ENCODE measurements at regions not wholly inside any gene's neighbourhood (a gene's known extent, or its start where the extent isn't known, plus 50 kb on each side); places are given as distances from the start of the nearest gene placed in this dataset.
"Not testable (repeated sequence)": the region's sequence is repeated elsewhere in the genome, so short reads cannot be mapped to it uniquely, and the experiment has no call there.

DNA sequence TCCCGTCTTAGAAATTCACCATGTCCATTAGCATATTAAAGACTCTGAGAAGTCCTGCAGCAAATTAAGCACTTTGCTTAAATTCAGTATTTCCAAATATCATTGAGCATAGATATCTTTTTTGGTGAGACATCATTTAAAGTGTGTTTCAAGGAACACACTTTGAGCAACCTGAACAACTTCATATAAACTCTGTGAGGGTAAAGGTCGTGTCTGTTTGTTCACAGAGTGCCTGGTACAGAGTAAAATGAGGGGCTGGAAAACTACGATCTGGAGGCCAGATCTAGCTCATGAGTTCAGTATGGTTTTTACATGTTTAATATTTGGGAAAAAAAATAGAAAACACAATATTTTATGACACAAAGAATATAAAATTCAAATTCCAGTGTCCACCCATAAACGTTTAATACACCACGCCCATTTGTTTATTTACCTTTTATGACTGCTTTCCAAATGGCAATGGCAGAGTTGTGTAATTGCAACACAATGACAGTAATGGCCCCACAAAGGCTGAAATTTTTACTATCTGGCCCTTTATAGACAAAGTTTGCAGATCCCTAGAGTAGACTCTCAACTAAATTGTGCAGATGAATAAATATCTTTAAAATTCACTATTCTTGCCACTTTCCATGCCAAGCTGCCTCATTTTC is 67.4 kb downstream of the SNTN start:
- TF ChIP-seq, protein P1, sequence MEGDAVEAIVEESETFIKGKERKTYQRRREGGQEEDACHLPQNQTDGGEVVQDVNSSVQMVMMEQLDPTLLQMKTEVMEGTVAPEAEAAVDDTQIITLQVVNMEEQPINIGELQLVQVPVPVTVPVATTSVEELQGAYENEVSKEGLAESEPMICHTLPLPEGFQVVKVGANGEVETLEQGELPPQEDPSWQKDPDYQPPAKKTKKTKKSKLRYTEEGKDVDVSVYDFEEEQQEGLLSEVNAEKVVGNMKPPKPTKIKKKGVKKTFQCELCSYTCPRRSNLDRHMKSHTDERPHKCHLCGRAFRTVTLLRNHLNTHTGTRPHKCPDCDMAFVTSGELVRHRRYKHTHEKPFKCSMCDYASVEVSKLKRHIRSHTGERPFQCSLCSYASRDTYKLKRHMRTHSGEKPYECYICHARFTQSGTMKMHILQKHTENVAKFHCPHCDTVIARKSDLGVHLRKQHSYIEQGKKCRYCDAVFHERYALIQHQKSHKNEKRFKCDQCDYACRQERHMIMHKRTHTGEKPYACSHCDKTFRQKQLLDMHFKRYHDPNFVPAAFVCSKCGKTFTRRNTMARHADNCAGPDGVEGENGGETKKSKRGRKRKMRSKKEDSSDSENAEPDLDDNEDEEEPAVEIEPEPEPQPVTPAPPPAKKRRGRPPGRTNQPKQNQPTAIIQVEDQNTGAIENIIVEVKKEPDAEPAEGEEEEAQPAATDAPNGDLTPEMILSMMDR (IDR thresholded peaks at IDR 0.05), result no peak
- ATAC-seq (peak; percentile 65), DNase-seq (no peak)
- intact Hi-C loops (cut with DNase I, micrococcal nuclease), result no loop called here
- H3K4me3 ChIP-seq, result no peak overlapping the region
- no peaks in the 10 kb centered on the region for H3K36me3 ChIP-seq (ENCODE audit: low read depth)
- H3K9me3 ChIP-seq, result peaks cover 4% of the 10 kb centered on the region
- H3K4me1 ChIP-seq (ENCODE audit: low read depth), result no peaks in the 10 kb centered on the region

DNA sequence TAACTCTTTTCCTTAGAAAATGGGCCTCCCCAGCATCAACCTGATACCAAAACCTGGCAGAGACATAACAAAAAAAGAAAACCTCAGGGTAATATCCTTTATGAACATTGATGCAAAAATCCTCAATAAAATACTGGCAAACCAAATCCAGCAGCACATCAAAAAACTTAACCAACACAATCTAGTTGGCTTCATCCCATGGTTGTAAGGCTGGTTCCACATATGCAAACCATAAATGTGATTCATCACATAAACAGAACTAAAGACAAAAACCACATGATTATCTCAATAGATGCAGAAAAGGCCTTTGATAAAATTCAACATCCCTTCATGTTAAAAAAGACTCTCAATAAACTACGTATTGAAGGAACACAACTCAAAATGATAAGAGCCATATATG is 68.5 kb downstream of the SNTN start:
- H3K4me1 ChIP-seq (ENCODE audit: low read depth); H3K4me3 ChIP-seq; ATAC-seq; H3K9me3 ChIP-seq; DNase-seq; intact Hi-C loops (cut with DNase I, micrococcal nuclease); H3K36me3 ChIP-seq (ENCODE audit: low read depth): not testable (repeated sequence)

DNA sequence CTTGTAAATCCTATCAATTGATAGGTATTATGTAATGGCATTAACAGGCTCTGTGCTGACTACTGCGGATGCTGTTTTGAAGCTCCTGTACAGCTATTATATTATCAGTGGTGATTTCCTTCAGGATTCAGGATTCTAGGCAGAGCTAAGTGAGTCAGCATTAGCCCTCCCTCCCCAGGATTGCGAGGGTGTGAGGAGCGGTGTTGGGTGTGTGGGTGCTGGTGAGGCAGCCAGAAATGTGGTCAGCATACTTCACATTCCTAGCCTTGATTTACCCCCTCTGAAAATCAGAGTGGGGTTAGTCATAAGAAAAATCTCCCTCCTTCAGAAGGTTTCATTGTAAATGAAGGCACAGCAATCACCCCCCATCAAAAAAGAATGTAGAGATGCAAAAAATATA is 72.5 kb downstream of the SNTN start:
- ATAC-seq, result no peak
- no peaks in the 10 kb centered on the region for H3K36me3 ChIP-seq (ENCODE audit: low read depth)
- H3K4me3 ChIP-seq, result no peak overlapping the region
- intact Hi-C loops (cut with DNase I, micrococcal nuclease), result no loop called here
- no peak for DNase-seq
- TF ChIP-seq, protein P1 (IDR thresholded peaks at IDR 0.05), result no peak
- no peaks in the 10 kb centered on the region for H3K4me1 ChIP-seq (ENCODE audit: low read depth)
- H3K9me3 ChIP-seq, result peaks cover 4% of the 10 kb centered on the region

DNA sequence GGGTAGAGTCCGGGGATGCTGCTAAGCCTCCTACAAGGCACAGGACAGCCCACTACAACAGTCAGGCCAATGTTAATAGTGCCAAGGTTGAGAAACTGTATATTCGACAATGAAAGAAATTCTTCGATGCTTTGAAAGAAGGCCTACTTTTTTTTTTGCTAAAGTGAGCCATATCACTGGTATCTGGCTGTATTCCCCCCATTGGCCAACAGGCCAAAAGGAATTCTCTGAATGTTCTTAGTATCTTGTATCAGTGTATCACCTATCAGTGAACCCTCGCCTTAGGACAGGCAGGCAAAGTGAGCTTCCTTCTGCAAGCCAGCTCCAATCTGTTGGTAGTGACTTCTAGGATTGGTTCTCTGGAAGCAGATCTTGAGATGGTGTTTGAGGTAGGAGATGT is 74.2 kb downstream of the SNTN start:
- intact Hi-C loops (cut with DNase I, micrococcal nuclease), result no loop called here
- Histone ChIP-seq H3K4me1 (ENCODE audit: low read depth) (no peaks in the 10 kb centered on the region), H3K36me3 (ENCODE audit: low read depth) (no peaks in the 10 kb centered on the region), H3K9me3 (peaks cover 4% of the 10 kb centered on the region), H3K4me3 (no peak overlapping the region)
- DNase-seq, result no peak
- ATAC-seq, result no peak
- TF ChIP-seq, protein P1 (IDR thresholded peaks at IDR 0.05), result no peak

DNA sequence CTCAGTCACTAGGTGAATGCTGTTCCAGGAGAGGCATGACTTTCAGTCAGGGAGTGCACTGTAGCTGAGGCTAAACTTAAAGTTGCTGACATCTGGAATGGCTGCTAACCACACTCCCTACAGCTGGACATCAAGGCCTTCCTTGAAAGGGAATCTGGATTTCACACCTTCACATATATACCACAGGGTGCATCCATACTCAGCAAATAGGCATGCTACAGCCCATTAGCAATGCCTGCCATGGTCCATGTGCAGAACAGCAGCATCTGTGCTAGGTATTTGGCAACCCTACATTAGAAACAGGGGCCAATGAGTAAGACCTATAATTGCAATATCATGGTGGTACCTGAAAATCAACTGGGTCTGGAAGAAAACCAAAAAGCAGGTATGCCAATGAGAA is 74.8 kb downstream of the SNTN start:
- Histone ChIP-seq H3K36me3 (ENCODE audit: low read depth) (no peaks in the 10 kb centered on the region), H3K9me3 (no peaks in the 10 kb centered on the region), H3K4me3 (no peak overlapping the region), H3K4me1 (ENCODE audit: low read depth) (no peaks in the 10 kb centered on the region)
- intact Hi-C loops (cut with DNase I, micrococcal nuclease), result no loop called here
- DNase-seq (no peak), ATAC-seq (no peak)
- TF ChIP-seq, protein P1 (IDR thresholded peaks at IDR 0.05), result no peak

DNA sequence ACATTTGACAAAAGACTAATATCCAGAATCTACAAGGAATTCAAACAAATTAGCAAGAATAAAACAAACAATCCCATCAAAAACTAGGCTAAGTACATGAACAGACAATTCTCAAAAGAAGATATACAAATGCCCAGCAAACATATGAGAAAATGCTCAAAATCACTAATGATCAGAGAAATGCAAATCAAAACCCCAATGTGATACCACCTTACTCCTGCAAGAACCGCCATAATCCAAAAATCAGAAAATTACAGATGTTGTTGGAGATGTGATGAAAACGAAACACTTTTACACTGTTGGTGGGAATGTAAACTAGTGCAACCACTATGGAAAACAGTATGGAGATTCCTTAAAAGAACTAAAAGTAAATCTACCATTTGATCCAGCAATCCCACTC is 79.4 kb downstream of the SNTN start:
- no peak for DNase-seq
- ATAC-seq, result no peak
- Histone ChIP-seq H3K4me1 (ENCODE audit: low read depth) (no peaks in the 10 kb centered on the region), H3K4me3 (no peak overlapping the region), H3K36me3 (ENCODE audit: low read depth) (no peaks in the 10 kb centered on the region), H3K9me3 (no peaks in the 10 kb centered on the region)
- intact Hi-C loops (cut with DNase I, micrococcal nuclease), result no loop called here
- TF ChIP-seq, protein P1 (IDR thresholded peaks at IDR 0.05), result no peak

DNA sequence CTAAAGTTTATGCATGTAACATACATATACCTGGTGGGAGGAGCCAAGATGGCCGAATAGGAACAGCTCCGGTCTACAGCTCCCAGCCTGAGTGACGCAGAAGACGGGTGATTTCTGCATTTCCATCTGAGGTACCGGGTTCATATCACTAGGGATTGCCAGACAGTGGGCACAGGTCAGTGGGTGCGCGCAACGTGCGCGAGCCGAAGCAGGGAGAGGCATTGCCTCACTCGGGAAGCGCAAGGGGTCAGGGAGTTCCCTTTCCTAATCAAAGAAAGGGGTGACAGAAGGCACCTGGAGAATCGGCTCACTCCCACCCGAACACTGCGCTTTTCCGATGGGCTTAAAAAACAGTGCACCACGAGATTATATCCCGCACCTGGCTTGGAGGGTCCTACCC is 80.8 kb downstream of the SNTN start:
- ATAC-seq; DNase-seq; H3K9me3 ChIP-seq; H3K4me1 ChIP-seq (ENCODE audit: low read depth); H3K36me3 ChIP-seq (ENCODE audit: low read depth); intact Hi-C loops (cut with DNase I, micrococcal nuclease); H3K4me3 ChIP-seq: not testable (repeated sequence)

DNA sequence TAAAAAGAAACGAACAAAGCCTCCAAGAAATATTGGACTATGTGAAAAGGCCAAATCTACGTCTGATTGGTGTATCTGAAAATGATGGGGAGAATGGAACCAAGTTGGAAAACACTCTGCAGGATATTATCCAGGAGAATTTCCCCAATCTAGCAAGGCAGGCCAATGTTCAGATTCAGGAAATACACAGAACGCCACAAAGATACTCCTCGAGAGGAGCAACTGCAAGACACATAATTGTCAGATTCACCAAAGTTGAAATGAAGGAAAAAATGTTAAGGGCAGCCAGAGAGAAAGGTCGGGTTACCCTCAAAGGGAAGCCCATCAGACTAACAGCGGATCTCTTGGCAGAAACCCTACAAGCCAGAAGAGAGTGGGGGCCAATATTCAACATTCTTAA is 82.2 kb downstream of the SNTN start:
- ATAC-seq; intact Hi-C loops (cut with DNase I, micrococcal nuclease); DNase-seq; H3K4me1 ChIP-seq (ENCODE audit: low read depth); H3K9me3 ChIP-seq; H3K36me3 ChIP-seq (ENCODE audit: low read depth); H3K4me3 ChIP-seq: not testable (repeated sequence)

DNA sequence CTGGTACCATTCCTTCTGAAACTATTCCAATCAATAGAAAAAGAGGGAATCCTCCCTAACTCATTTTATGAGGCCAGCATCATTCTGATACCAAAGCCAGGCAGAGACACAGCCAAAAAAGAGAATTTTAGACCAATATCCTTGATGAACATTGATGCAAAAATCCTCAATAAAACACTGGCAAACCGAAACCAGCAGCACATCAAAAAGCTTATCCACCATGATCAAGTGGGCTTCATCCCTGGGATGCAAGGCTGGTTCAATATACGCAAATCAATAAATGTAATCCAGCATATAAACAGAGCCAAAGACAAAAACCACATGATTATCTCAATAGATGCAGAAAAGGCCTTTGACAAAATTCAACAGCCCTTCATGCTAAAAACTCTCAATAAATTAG is 82.3 kb upstream of the C3orf49 start:
- H3K36me3 ChIP-seq (ENCODE audit: low read depth); H3K4me3 ChIP-seq; DNase-seq; ATAC-seq; H3K9me3 ChIP-seq; H3K4me1 ChIP-seq (ENCODE audit: low read depth); intact Hi-C loops (cut with DNase I, micrococcal nuclease): not testable (repeated sequence)

DNA sequence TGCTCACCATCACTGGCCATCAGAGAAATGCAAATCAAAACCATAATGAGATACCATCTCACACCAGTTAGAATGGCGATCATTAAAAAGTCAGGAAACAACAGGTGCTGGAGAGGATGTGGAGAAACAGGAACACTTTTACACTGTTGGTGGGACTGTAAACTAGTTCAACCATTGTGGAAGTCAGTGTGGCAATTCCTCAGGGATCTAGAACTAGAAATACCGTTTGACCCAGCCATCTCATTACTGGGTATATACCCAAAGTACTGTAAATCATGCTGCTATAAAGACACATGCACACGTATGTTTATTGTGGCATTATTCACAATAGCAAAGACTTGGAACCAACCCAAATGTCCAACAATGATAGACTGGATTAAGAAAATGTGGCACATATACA is 80.5 kb upstream of the C3orf49 start:
- H3K9me3 ChIP-seq; H3K4me1 ChIP-seq (ENCODE audit: low read depth); H3K36me3 ChIP-seq (ENCODE audit: low read depth); DNase-seq; intact Hi-C loops (cut with DNase I, micrococcal nuclease); H3K4me3 ChIP-seq; ATAC-seq: not testable (repeated sequence)
